ENCODE measurements at regions not wholly inside any gene's neighbourhood (a gene's known extent, or its start where the extent isn't known, plus 50 kb on each side); places are given as distances from the start of the nearest gene placed in this dataset.

DNA sequence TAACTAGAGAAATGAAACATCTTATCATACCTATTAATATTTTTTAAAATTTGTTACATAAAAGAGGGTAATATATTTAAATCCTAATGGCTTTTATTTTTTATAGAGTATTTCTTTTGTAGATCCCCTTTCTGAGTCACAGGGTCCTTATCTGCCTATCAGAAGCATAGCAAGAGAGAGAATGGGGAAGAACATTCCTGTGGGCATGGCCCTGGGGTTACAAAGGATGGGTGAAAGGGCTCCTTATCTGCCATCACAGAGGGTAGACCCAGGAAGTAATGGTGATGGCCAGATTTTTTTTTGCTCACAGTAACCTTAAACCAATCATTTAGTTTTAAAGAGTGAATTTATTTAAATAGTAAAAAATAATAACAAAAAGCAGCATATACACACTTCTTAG is 582.1 kb upstream of the HTR1E start:
- H2BK5ac ChIP-seq (ENCODE audit: insufficient read length, low read length) = no peak overlapping the region
- H3K23me2 ChIP-seq (ENCODE audit: insufficient read length, low read depth, low read length, poor library complexity, severe bottlenecking) = no peaks in the 10 kb centered on the region
- H3K79me1 ChIP-seq (ENCODE audit: insufficient read depth, low read depth, low read length, poor library complexity, severe bottlenecking) = no peaks in the 10 kb centered on the region

More for the DNA sequence above, 582.1 kb upstream of the HTR1E start:
- no peak for DNase-seq
- H3K27ac ChIP-seq (ENCODE audit: insufficient read length, low read depth, low read length) = no peak overlapping the region
- H3K14ac ChIP-seq (ENCODE audit: insufficient read depth, low read length) = no peak overlapping the region
- H3K56ac ChIP-seq (ENCODE audit: insufficient read length, low read depth, low read length) = no peak overlapping the region
- H3K4ac ChIP-seq (ENCODE audit: low read depth, low read length) = no peak overlapping the region
- H3K27me3 ChIP-seq (ENCODE audit: insufficient read depth, low read length) = no peaks in the 10 kb centered on the region
- H4K91ac ChIP-seq (ENCODE audit: insufficient read length, low read depth, low read length) = no peak overlapping the region
- no peak overlapping the region for H4K8ac ChIP-seq (replicated peaks; ENCODE audit: insufficient read length, low read depth, low read length)
- no peaks in the 10 kb centered on the region for H3K79me2 ChIP-seq (ENCODE audit: insufficient read depth, low read length)
- H3K9me3 ChIP-seq (ENCODE audit: control insufficient read depth, low read depth, low read length) = no peaks in the 10 kb centered on the region
- Mint-ChIP-seq H3K27ac (no peak overlapping the region), H3K4me1 (peaks cover 3 to 5% of the 10 kb centered on the region in 2 experiments; a peak in 2 of 4 replicates), H3K36me3 (ENCODE audit: insufficient read depth in 1 of 3, low read depth in 3 of 3) (no peaks in the 10 kb centered on the region), H3K4me3 (no peak overlapping the region), H3K9me3 (peaks cover 0 to 5% of the 10 kb centered on the region in 2 experiments; a peak in 1 of 5 replicates), H3K27me3 (ENCODE audit: low read depth) (no peaks in the 10 kb centered on the region)
- no peak overlapping the region for H3T11ph ChIP-seq (ENCODE audit: low read length)
- H4K20me1 ChIP-seq (ENCODE audit: control insufficient read depth, insufficient read depth, insufficient read length) = no peaks in the 10 kb centered on the region
- no peak overlapping the region for H3K23ac ChIP-seq (ENCODE audit: insufficient read length, low read depth, low read length)
- H3K4me2 ChIP-seq (ENCODE audit: insufficient read depth, insufficient read length, low read length) = no peak overlapping the region
- TF ChIP-seq, protein P1, sequence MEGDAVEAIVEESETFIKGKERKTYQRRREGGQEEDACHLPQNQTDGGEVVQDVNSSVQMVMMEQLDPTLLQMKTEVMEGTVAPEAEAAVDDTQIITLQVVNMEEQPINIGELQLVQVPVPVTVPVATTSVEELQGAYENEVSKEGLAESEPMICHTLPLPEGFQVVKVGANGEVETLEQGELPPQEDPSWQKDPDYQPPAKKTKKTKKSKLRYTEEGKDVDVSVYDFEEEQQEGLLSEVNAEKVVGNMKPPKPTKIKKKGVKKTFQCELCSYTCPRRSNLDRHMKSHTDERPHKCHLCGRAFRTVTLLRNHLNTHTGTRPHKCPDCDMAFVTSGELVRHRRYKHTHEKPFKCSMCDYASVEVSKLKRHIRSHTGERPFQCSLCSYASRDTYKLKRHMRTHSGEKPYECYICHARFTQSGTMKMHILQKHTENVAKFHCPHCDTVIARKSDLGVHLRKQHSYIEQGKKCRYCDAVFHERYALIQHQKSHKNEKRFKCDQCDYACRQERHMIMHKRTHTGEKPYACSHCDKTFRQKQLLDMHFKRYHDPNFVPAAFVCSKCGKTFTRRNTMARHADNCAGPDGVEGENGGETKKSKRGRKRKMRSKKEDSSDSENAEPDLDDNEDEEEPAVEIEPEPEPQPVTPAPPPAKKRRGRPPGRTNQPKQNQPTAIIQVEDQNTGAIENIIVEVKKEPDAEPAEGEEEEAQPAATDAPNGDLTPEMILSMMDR (conservative IDR thresholded peaks at IDR 0.05) = no peak
- H2BK20ac ChIP-seq (ENCODE audit: low read depth, low read length, poor library complexity, severe bottlenecking) = no peak overlapping the region
- no peak overlapping the region for H4K5ac ChIP-seq (ENCODE audit: insufficient read length, low read depth, low read length)
- no peak overlapping the region for H2AK5ac ChIP-seq (ENCODE audit: insufficient read length, low read length)
- H3K18ac ChIP-seq (ENCODE audit: insufficient read length, low read depth, low read length) = no peak overlapping the region
- H2BK12ac ChIP-seq (ENCODE audit: insufficient read length, low read depth, low read length) = no peak overlapping the region
- H2BK120ac ChIP-seq (ENCODE audit: low read depth, low read length, poor library complexity, severe bottlenecking) = no peak overlapping the region
- H3K4me1 ChIP-seq (ENCODE audit: insufficient read depth, low read length) = no peaks in the 10 kb centered on the region
- H2BK15ac ChIP-seq (ENCODE audit: low read depth, low read length) = no peak overlapping the region
- no peak overlapping the region for H3K9ac ChIP-seq (ENCODE audit: extremely low read depth, insufficient read length, low read length)
- no peak overlapping the region for H2AFZ ChIP-seq (ENCODE audit: low read length)
